ENCODE measurements at regions not wholly inside any gene's neighbourhood (a gene's known extent, or its start where the extent isn't known, plus 50 kb on each side); places are given as distances from the start of the nearest gene placed in this dataset.

DNA sequence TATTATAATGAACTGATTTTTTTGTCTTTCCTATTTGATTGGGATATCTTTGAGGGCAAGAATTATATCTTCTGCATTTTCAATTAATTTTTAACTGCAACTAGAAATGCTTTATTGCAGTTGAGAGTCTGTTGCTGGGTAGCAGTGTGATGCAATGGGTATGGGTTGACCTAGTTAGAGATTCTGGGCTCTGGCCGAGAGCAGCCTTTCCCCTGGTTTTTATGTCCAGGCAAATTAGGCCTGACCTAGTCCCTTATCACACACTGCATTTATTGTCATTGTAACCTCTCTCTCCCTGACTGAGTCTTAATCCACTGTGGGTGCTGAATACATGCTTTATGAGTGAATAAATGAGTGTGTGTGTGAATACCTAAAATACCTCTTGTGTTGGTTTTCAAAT lies 206.4 kb upstream of the PTGFR start (continued):
- TF ChIP-seq, protein P1, sequence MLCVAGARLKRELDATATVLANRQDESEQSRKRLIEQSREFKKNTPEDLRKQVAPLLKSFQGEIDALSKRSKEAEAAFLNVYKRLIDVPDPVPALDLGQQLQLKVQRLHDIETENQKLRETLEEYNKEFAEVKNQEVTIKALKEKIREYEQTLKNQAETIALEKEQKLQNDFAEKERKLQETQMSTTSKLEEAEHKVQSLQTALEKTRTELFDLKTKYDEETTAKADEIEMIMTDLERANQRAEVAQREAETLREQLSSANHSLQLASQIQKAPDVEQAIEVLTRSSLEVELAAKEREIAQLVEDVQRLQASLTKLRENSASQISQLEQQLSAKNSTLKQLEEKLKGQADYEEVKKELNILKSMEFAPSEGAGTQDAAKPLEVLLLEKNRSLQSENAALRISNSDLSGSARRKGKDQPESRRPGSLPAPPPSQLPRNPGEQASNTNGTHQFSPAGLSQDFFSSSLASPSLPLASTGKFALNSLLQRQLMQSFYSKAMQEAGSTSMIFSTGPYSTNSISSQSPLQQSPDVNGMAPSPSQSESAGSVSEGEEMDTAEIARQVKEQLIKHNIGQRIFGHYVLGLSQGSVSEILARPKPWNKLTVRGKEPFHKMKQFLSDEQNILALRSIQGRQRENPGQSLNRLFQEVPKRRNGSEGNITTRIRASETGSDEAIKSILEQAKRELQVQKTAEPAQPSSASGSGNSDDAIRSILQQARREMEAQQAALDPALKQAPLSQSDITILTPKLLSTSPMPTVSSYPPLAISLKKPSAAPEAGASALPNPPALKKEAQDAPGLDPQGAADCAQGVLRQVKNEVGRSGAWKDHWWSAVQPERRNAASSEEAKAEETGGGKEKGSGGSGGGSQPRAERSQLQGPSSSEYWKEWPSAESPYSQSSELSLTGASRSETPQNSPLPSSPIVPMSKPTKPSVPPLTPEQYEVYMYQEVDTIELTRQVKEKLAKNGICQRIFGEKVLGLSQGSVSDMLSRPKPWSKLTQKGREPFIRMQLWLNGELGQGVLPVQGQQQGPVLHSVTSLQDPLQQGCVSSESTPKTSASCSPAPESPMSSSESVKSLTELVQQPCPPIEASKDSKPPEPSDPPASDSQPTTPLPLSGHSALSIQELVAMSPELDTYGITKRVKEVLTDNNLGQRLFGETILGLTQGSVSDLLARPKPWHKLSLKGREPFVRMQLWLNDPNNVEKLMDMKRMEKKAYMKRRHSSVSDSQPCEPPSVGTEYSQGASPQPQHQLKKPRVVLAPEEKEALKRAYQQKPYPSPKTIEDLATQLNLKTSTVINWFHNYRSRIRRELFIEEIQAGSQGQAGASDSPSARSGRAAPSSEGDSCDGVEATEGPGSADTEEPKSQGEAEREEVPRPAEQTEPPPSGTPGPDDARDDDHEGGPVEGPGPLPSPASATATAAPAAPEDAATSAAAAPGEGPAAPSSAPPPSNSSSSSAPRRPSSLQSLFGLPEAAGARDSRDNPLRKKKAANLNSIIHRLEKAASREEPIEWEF (CRISPR knock-in tag; IDR thresholded peaks at IDR 0.05): no peak
- TF ChIP-seq SAFB (IDR thresholded peaks at IDR 0.05; ENCODE audit: borderline replicate concordance, low read depth, low read length) (no peak), SREBF2 (CRISPR knock-in tag; IDR thresholded peaks at IDR 0.05) (no peak)

DNA sequence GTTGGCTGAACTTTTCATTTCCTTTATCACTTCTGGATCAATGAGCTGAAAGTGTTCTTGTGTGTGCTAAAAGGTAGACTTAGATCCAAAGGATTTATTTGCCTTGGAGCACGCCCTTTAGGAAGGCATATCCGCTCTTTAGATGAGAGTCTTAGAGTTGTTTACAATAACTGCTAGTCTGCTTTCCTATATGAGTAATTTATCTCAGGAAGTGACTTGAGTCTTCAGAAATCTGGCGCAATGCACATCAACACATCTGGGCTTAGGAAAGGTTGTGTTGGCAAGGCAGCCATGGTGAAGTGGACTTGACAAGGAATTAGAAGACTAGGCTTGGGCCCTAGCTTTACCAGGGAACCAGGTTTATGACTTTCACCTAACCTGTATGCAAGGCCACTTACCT lies 204.1 kb upstream of the PTGFR start:
- TF ChIP-seq, protein P2, sequence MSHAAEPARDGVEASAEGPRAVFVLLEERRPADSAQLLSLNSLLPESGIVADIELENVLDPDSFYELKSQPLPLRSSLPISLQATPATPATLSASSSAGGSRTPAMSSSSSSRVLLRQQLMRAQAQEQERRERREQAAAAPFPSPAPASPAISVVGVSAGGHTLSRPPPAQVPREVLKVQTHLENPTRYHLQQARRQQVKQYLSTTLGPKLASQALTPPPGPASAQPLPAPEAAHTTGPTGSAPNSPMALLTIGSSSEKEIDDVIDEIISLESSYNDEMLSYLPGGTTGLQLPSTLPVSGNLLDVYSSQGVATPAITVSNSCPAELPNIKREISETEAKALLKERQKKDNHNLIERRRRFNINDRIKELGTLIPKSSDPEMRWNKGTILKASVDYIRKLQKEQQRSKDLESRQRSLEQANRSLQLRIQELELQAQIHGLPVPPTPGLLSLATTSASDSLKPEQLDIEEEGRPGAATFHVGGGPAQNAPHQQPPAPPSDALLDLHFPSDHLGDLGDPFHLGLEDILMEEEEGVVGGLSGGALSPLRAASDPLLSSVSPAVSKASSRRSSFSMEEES (CRISPR knock-in tag; IDR thresholded peaks at IDR 0.05): no peak
- TF ChIP-seq ZKSCAN1 (IDR thresholded peaks at IDR 0.05; ENCODE audit: low read depth, low read length): no peak
- TF ChIP-seq NCOA6 (IDR thresholded peaks at IDR 0.05): no peak
- no peak for TF ChIP-seq STAG1 (CRISPR knock-in tag; IDR thresholded peaks at IDR 0.05; ENCODE audit: borderline replicate concordance)
- no peak for TF ChIP-seq DDX20 (tag; IDR thresholded peaks at IDR 0.05; ENCODE audit: low read depth)
- TF ChIP-seq CEBPG (CRISPR knock-in tag; IDR thresholded peaks at IDR 0.05): no peak
- TF ChIP-seq CEBPG (tag; conservative IDR thresholded peaks at IDR 0.05 in 1 of 2, IDR thresholded peaks at IDR 0.05 in 1 of 2): no peak
- TF ChIP-seq, protein P3, sequence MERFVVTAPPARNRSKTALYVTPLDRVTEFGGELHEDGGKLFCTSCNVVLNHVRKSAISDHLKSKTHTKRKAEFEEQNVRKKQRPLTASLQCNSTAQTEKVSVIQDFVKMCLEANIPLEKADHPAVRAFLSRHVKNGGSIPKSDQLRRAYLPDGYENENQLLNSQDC (CRISPR knock-in tag; IDR thresholded peaks at IDR 0.05): no peak
- TF ChIP-seq, protein P4, sequence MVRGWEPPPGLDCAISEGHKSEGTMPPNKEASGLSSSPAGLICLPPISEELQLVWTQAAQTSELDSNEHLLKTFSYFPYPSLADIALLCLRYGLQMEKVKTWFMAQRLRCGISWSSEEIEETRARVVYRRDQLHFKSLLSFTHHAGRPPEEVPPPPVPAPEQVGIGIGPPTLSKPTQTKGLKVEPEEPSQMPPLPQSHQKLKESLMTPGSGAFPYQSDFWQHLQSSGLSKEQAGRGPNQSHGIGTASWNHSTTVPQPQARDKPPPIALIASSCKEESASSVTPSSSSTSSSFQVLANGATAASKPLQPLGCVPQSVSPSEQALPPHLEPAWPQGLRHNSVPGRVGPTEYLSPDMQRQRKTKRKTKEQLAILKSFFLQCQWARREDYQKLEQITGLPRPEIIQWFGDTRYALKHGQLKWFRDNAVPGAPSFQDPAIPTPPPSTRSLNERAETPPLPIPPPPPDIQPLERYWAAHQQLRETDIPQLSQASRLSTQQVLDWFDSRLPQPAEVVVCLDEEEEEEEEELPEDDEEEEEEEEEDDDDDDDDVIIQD (CRISPR knock-in tag; IDR thresholded peaks at IDR 0.05): no peak
- Histone ChIP-seq H3K36me3 (ENCODE audit: control insufficient read depth, insufficient read depth, low read length) (no peaks in the 10 kb centered on the region), H3K27ac (ENCODE audit: extremely low read depth, low read depth, low read length) (no peak overlapping the region), H3K79me2 (ENCODE audit: control insufficient read depth, insufficient read depth, low read length) (no peaks in the 10 kb centered on the region), H3K4me3 (no peak overlapping the region), H2AFZ (ENCODE audit: low read depth, low read length) (no peak overlapping the region), H3K27me3 (ENCODE audit: control insufficient read depth in 2 of 2, insufficient read depth in 2 of 2, low read length in 2 of 2) (no peaks in the 10 kb centered on the region), H3K9me3 (replicated peaks; ENCODE audit: control insufficient read depth, insufficient read depth, low read depth, low read length) (0 out of 2 replicates have a peak, but pooled peaks cover 2% of the 10 kb centered on the region), H3K4me2 (ENCODE audit: insufficient read depth, low read length) (no peak overlapping the region), H3K4me1 (replicated peaks in 1 of 2; ENCODE audit: control insufficient read depth in 2 of 2, insufficient read depth in 2 of 2, low read length in 2 of 2) (no peaks in the 10 kb centered on the region), H3K9ac (ENCODE audit: insufficient read depth in 1 of 2, low read depth in 2 of 2, low read length in 2 of 2) (no peak overlapping the region), H3K9me1 (ENCODE audit: control insufficient read depth, insufficient read depth, low read length) (no peaks in the 10 kb centered on the region), H4K20me1 (replicated peaks; ENCODE audit: control insufficient read depth, insufficient read depth, low read length) (no peaks in the 10 kb centered on the region)
- ATAC-seq (no peak), DNase-seq (ENCODE audit: extremely low read depth in 1 of 4, low spot score in 3 of 4) (no peak), FAIRE-seq (no peak)
- ChIA-PET CTCF (ENCODE audit: low intra/inter-chr PET ratio) (no interaction called here), POLR2A (no interaction called here)
- intact Hi-C loops (cut with micrococcal nuclease) (no loop called here), in situ Hi-C loops (cut with MboI) (no loop called here)
- no TSS peak for BruUV-seq (replicated peaks)
- 13% methylated on average over 3 of the region's 3 CpGs for WGBS (ENCODE audit: insufficient coverage, low coverage, missing lambda C conversion rate)

Data from K562 (cell line).